Thymus (tissue), 11 donors: ENCODE measurements at regions not wholly inside any gene's neighbourhood (a gene's known extent, or its start where the extent isn't known, plus 50 kb on each side); places are given as distances from the start of the nearest gene placed in this dataset.

Experiments used
- DNase-seq, 9 donors: peaks; one replicate each; pipeline ENCODE4 v3.0.0-alpha.2; 2013; ENCODE audit warnings: low spot score in 9 of 9, low read depth in 6 of 9, missing footprints in 1 of 9
- H3K27ac ChIP-seq, 2 donors: one replicate each; pipeline ENCODE4 v1.5.1; 2013; ENCODE audit warnings: control low read depth in 1 of 2, low read depth in 1 of 2, low read length in 1 of 2, mild to moderate bottlenecking in 1 of 2, moderate library complexity in 1 of 2
- H3K27me3 ChIP-seq, 2 donors: one replicate each; pipeline ENCODE4 v1.5.1; 2013; ENCODE audit warnings: low read length in 1 of 2; ENCODE audit not compliant: control insufficient read depth in 2 of 2, insufficient read depth in 1 of 2
- H3K36me3 ChIP-seq, 2 donors: one replicate each; pipeline ENCODE4 v1.5.1; 2013; ENCODE audit warnings: low read length in 1 of 2, mild to moderate bottlenecking in 1 of 2, moderate library complexity in 1 of 2; ENCODE audit not compliant: control insufficient read depth in 2 of 2, insufficient read depth in 2 of 2
- H3K4me1 ChIP-seq, 2 donors: one replicate each; pipeline ENCODE4 v1.5.1; 2013; ENCODE audit warnings: low read length in 2 of 2; ENCODE audit not compliant: control insufficient read depth in 2 of 2, insufficient read depth in 2 of 2
- H3K4me3 ChIP-seq, 2 donors: one replicate each; pipeline ENCODE4 v1.5.1; 2013; ENCODE audit warnings: low read length in 2 of 2, control low read depth in 1 of 2, mild to moderate bottlenecking in 1 of 2
- H3K9me3 ChIP-seq, 2 donors: one replicate each; pipeline ENCODE4 v1.5.1; 2013; ENCODE audit warnings: low read length in 1 of 2, mild to moderate bottlenecking in 1 of 2; ENCODE audit not compliant: control insufficient read depth in 2 of 2, insufficient read depth in 1 of 2
- WGBS: extraction: QIAGEN DNeasy Blood & Tissue Kit; methylation state at CpG from one replicate; pipeline ENCODE4 v1.1.7; 2013; 5-methylcytosine and 5-hydroxymethylcytosine counted together
- donor health status: healthy.

DNA sequence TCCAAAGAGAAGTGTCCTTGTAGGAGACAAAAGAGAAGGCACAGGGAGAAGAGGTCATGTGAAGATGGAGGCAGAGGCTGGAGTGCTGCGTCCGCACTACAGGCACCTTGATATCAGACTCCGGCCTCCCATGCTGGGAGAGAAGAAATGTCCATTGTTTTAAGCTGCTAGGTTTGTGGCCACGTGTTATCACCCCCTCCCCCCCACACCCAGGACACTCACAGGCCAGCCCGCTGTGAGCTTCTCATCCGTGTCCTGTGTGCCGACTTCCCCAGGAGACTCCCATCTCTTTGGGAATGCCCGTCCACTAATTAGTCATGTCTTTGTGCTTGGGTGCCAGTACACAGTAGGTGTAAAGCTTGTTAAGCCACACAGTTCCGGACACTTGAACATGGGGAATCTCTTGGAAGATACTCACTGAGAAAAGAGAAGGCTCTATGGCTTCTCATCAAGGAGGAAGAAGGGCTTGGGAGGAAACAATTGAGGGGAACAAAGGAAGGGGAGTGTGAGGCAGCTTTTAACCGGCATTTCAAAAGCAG is 1234.7 kb downstream of the TBC1D22A start:
- no peak overlapping the region for H3K4me3 ChIP-seq
- 76% methylated on average over 10 of the region's 10 CpGs for WGBS

DNA sequence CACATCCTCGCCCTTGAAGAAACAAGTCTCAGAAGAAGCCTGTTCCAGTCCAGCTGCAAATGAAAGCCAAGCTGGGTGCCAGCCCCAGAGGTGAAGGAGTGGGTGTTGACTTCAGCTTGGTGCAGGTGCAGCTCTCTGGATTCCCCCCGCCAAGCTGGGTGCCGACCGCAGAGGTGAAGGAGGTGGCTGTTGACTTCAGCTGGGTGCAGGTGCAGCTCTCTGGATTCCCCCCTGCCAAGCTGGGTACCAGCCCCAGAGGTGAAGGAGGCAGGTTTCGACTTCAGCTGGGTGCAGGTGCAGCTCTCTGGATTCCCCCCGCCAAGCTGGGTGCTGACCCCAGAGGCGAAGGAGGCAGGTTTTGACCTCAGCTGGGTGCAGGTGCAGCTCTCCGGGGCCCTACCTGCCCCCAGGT is 1234.0 kb downstream of the TBC1D22A start:
- Histone ChIP-seq H3K27ac (peak overlapping the region in 1 of 2 donors; percentile 43), H3K27me3 (no peaks in the 10 kb centered on the region), H3K4me3 (no peak overlapping the region), H3K36me3 (no peaks in the 10 kb centered on the region), H3K4me1 (peaks cover 0 to 10% of the 10 kb centered on the region in 2 donors), H3K9me3 (peaks cover 0 to 20% of the 10 kb centered on the region in 2 donors)
- peak in 8 of 9 donors; percentile 2 to 55 (median 32) for DNase-seq
- 69% methylated on average over 8 of the region's 8 CpGs for WGBS

More for the DNA sequence above, 1234.7 kb downstream of the TBC1D22A start:
- Histone ChIP-seq H3K27me3 (no peaks in the 10 kb centered on the region), H3K36me3 (no peaks in the 10 kb centered on the region), H3K27ac (no peak overlapping the region), H3K4me1 (peaks cover 0 to 10% of the 10 kb centered on the region in 2 donors), H3K9me3 (peaks cover 0 to 20% of the 10 kb centered on the region in 2 donors)
- DNase-seq: no peak

GRCh38 chr22:47995718-47996117 is 1233.3 kb downstream of the TBC1D22A start:
- 96% methylated on average over 8 of the region's 8 CpGs for whole genome bisulfite sequencing
- no peaks in the 10 kb centered on the region for H3K27me3 ChIP-seq
- peaks cover 0 to 10% of the 10 kb centered on the region in 2 donors for H3K4me1 ChIP-seq
- H3K36me3 ChIP-seq: no peaks in the 10 kb centered on the region
- DNase-seq: no peak
- peaks cover 0 to 20% of the 10 kb centered on the region in 2 donors for H3K9me3 ChIP-seq
- H3K4me3 ChIP-seq: no peak overlapping the region
- H3K27ac ChIP-seq: no peak overlapping the region

GRCh38 chr22:47995264-47995627 is 1232.8 kb downstream of the TBC1D22A start:
- Histone ChIP-seq H3K27me3 (no peaks in the 10 kb centered on the region), H3K36me3 (no peaks in the 10 kb centered on the region), H3K4me3 (no peak overlapping the region), H3K27ac (no peak overlapping the region), H3K9me3 (peaks cover 0 to 20% of the 10 kb centered on the region in 2 donors), H3K4me1 (peaks cover 0 to 10% of the 10 kb centered on the region in 2 donors)
- 92% methylated on average over 17 of the region's 17 CpGs for WGBS
- DNase-seq: no peak

DNA sequence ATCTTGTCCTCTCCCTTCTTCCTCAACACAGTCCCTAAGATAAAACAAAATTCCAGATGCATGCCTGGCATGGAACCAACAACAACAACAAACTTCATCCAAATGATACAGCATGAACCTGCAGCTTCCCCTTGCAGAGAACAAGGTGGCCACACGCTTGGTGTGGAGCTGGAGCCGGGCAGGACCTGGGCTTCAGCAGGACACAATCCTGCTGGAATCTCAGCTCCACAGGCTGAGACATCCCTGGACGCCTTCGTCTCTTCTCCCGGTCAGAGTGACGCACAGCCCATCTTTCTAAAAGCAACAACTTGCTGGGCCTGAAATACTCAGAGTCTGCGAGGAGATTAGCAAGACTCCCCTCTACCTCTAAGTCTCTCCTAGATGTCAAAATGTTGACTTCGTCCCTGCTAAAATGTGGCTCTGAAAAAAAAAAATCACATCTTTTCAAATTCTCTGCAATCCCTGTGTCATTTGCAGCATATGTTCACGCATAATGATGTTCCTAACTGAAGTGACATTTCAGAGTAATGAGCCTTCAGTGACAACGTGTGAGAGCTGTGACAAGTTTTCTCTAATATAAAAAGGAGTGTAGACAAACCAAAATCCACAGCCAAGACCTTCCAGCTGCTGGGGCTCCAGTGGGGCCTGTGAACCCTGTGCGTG is 1232.3 kb downstream of the TBC1D22A start:
- DNase-seq: no peak
- Histone ChIP-seq H3K9me3 (peaks cover 0 to 20% of the 10 kb centered on the region in 2 donors), H3K27me3 (no peaks in the 10 kb centered on the region), H3K4me3 (no peak overlapping the region), H3K27ac (no peak overlapping the region), H3K36me3 (no peaks in the 10 kb centered on the region), H3K4me1 (peaks cover 0 to 10% of the 10 kb centered on the region in 2 donors)
- WGBS: 95% methylated on average over 11 of the region's 11 CpGs

DNA sequence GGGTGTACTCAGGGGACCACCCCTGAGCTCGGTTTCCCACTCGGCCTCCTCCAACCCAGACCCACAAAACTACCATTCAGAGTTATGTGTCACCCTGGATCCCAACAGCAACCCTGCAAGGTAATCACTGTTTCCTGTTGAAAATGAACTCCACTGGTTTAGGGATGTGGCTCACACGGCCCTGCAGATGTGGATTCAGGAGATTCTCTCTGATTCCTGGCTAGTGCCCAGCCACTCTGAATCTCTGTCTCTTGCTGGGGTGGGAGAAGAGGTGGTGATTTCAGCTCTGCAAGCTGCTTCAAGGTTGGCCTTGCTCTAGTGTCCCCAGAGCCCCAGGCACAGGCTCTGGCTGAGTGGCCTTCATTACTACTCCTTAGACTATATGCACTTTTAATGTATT is 1231.6 kb downstream of the TBC1D22A start:
- Histone ChIP-seq H3K4me1 (peaks cover 0 to 10% of the 10 kb centered on the region in 2 donors), H3K4me3 (no peak overlapping the region), H3K27me3 (no peaks in the 10 kb centered on the region), H3K9me3 (peaks cover 0 to 20% of the 10 kb centered on the region in 2 donors), H3K36me3 (no peaks in the 10 kb centered on the region), H3K27ac (no peak overlapping the region)
- 91% methylated on average over 3 of the region's 3 CpGs for WGBS
- no peak for DNase-seq

DNA sequence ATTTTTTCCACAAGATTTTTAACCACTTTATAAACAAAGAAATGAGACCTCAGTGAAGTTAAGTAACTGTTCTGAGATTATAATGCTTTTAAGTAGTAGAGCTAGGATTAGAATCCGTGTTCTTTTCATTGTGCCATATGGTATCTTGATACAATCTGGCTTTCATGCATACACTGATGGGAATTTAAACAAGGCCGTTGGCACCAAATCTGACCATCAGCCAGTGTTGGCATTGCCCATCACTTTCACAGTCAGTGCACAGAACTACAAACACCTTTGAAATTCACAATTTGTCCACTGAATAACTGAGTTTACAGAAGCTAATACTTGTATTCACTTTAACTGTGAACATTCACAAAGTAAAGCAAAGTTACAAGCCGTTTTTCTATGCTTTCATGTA is 1228.0 kb downstream of the TBC1D22A start:
- H3K4me3 ChIP-seq: no peak overlapping the region
- 85% methylated on average over 3 of the region's 3 CpGs for WGBS
- H3K36me3 ChIP-seq: no peaks in the 10 kb centered on the region
- peaks cover 0 to 4% of the 10 kb centered on the region in 2 donors for H3K9me3 ChIP-seq
- DNase-seq: no peak
- H3K4me1 ChIP-seq: peaks cover 0 to 1% of the 10 kb centered on the region in 2 donors
- H3K27ac ChIP-seq: no peak overlapping the region
- H3K27me3 ChIP-seq: no peaks in the 10 kb centered on the region

DNA sequence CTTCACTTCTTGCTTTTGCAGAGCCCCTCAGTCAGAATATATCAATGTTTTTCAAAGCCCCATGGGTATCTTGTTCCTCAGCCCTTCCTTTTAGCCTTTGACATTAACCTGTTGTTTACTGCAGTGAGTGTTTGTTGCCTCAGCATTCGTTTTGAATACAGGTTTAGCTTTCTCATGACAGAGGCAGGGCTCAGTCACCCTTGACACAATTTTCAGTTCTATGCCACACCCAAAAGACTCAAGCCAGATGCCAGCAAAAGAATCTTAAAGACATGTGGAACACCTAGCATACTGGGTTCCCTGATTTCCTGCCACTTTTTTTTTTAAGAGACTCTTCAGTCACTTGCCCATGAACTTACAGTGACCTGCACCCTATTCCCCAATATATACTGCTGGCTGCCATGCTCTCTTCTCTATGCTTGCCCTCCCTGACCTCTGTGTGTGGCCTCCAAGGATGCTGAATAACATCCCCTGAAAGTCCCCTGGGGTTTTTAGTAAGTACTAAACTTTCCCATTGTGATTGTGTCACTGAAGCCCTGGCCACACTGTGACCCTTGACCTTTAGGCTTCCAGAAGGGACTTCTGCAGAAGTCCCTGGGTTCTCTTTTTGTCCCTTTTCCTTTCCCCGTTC is 1225.5 kb downstream of the TBC1D22A start:
- no peak overlapping the region for H3K27ac ChIP-seq
- H3K4me1 ChIP-seq: no peaks in the 10 kb centered on the region
- H3K36me3 ChIP-seq: no peaks in the 10 kb centered on the region
- no peak for DNase-seq
- H3K27me3 ChIP-seq: no peaks in the 10 kb centered on the region
- WGBS: 65% methylated on average over 2 of the region's 2 CpGs
- H3K9me3 ChIP-seq: peaks cover 0 to 3% of the 10 kb centered on the region in 2 donors
- H3K4me3 ChIP-seq: no peak overlapping the region

GRCh38 chr22:47976219-47976618 is 1213.8 kb downstream of the TBC1D22A start:
- Histone ChIP-seq H3K4me1 (no peaks in the 10 kb centered on the region), H3K9me3 (no peaks in the 10 kb centered on the region), H3K27ac (no peak overlapping the region), H3K36me3 (no peaks in the 10 kb centered on the region), H3K27me3 (no peaks in the 10 kb centered on the region), H3K4me3 (no peak overlapping the region)
- no peak for DNase-seq
- WGBS: 92% methylated on average over 3 of the region's 3 CpGs
